Fibroblast of pulmonary artery (primary cell): ENCODE measurements at regions not wholly inside any gene's neighbourhood (a gene's known extent, or its start where the extent isn't known, plus 50 kb on each side); places are given as distances from the start of the nearest gene placed in this dataset.
A peak's percentile ranks its signal among the peaks of the same experiment; 100 is the strongest.

Experiments used
- DNase-seq: peaks from one replicate; pipeline ENCODE4 v3.0.0-alpha.2; 2010; ENCODE audit warnings: low read depth
- H3K4me3 ChIP-seq: replicated peaks from 2 replicates; pipeline ENCODE4 v1.5.1; 2011; ENCODE audit warnings: low read depth, mild to moderate bottlenecking, control low read depth, low read length, moderate library complexity
- CTCF ChIP-seq: IDR thresholded peaks from 2 replicates; pipeline ENCODE4 v1.5.1; 2011; ENCODE audit warnings: mild to moderate bottlenecking, control low read depth, low read length, inconsistent platforms; ENCODE audit errors: missing control alignments

GRCh38 chr5:105945203-105945972, 1725.3 kb downstream of the EFNA5 start:
- no peak for DNase-seq
- no peak for TF ChIP-seq CTCF
- H3K4me3 ChIP-seq = no peak overlapping the region

- no peak overlapping the region for H3K4me3 ChIP-seq
- DNase-seq = no peak
- no peak for TF ChIP-seq CTCF
Measured at GRCh38 chr5:105940181-105940580, 1730.6 kb downstream of the EFNA5 start.

- DNase-seq = no peak
- TF ChIP-seq CTCF = no peak
- no peak overlapping the region for H3K4me3 ChIP-seq
Measured at GRCh38 chr5:105934171-105934570, 1736.6 kb downstream of the EFNA5 start.

DNA sequence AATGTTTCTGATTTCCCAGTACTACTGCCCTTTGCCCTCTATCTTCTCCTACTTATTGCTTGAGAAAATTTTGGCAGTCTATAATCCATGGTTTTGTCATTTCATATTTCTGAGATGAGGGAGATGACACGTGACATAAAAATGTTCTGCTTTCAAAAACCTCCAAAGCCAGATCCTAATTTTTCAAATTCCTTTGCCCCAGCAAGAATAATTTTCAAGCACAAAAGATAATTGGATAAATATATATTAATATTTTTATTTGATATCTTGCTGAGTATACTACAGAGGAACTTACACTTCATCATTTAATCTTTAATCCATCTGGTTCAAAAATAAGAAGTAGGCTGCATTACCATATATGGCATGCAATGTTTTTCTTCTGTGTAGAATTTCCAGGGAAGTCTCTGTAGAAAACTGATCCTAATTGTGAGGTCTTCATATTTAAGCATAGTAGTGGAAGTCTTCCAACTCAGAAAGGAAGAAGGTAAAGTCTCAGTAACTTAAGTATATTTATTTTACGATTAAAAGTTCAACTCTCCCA, 1738.8 kb downstream of the EFNA5 start:
- no peak for TF ChIP-seq CTCF
- DNase-seq = peak; percentile 60
- no peak overlapping the region for H3K4me3 ChIP-seq

DNA sequence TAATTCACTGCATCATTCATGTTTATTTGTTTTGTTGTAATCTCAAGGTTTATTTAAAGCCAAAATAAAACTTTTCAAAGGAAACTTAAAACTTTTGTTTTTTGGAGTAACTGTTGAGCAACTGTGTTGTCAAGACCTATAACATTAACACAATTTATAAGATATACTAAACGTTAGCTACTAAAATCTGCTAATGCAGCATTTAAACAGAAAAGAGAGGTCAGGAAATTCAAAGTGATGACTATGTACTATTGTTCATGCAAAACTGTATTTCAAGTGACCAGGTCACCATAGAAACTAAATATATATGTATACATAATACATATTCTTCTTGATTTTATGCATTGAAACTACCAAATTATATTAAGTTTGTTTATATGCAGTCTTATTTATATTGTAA, 1740.9 kb downstream of the EFNA5 start:
- no peak for TF ChIP-seq CTCF
- H3K4me3 ChIP-seq = no peak overlapping the region
- no peak for DNase-seq

GRCh38 chr5:105924366-105924765, 1746.4 kb downstream of the EFNA5 start:
- H3K4me3 ChIP-seq = no peak overlapping the region
- DNase-seq = peak; percentile 34
- no peak for TF ChIP-seq CTCF

DNA sequence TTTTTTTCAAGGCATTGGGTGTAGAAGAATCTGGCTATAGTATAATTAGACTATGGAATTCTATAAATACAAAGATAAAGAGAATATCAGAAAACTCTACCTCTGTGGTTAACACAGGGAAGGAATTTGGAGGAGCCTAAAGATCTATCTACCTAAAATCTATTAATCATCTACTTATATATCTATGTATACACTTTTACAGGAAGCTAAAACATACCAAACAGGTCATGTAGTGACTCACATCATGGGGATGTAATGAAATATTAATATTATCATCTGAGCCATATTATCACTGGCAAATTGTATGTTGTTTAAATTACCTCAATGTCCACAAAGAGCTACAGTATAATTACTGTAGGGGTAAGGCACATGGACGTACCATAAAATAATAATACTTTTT, 1748.2 kb downstream of the EFNA5 start:
- no peak for TF ChIP-seq CTCF
- DNase-seq = no peak
- H3K4me3 ChIP-seq = no peak overlapping the region
